Natural killer cell (primary cell): ENCODE measurements at regions not wholly inside any gene's neighbourhood (a gene's known extent, or its start where the extent isn't known, plus 50 kb on each side); places are given as distances from the start of the nearest gene placed in this dataset.
"Not testable (repeated sequence)": the region's sequence is repeated elsewhere in the genome, so short reads cannot be mapped to it uniquely, and the experiment has no call there.

Source experiments
- ATAC-seq, 3 donors: fragments of 150-1000 bp in 2 of 3; fragments of 200-7000 bp in 1 of 3; cut with Tn5 transposase; 1 replicate in 1 of 3; 2 replicates in 2 of 3; pipeline ENCODE4 v1.10.0; 2021; ENCODE audit warnings: mild to moderate bottlenecking in 2 of 3, moderate library complexity in 2 of 3
- DNase-seq, 2 donors: peaks; one replicate each; pipeline versions ENCODE4 v3.0.0 to v3.0.0-alpha.2; 2013 to 2021; ENCODE audit warnings: mixed read lengths in 1 of 2
- H3K27ac ChIP-seq: one replicate; pipeline ENCODE4 v1.5.1; 2013; ENCODE audit warnings: mild to moderate bottlenecking, low read length
- H3K27me3 ChIP-seq: one replicate; pipeline ENCODE4 v1.6.1; 2013; ENCODE audit warnings: low read length; ENCODE audit not compliant: control insufficient read depth, insufficient read depth
- H3K36me3 ChIP-seq: one replicate; pipeline ENCODE4 v1.6.1; 2013; ENCODE audit warnings: low read length; ENCODE audit not compliant: control insufficient read depth, insufficient read depth
- H3K4me1 ChIP-seq: one replicate; pipeline ENCODE4 v1.6.1; 2013; ENCODE audit warnings: low read length; ENCODE audit not compliant: control insufficient read depth, insufficient read depth
- H3K4me3 ChIP-seq: one replicate; pipeline ENCODE4 v1.5.1; 2013; ENCODE audit warnings: low read length
- H3K9me3 ChIP-seq: one replicate; pipeline ENCODE4 v1.6.1; 2013; ENCODE audit warnings: low read length; ENCODE audit not compliant: control insufficient read depth, insufficient read depth
- H3K27ac Mint-ChIP-seq, 2 donors: one replicate each; pipeline ENCODE4 v1.8.0; 2022; ENCODE audit warnings: mild to moderate bottlenecking in 2 of 2, mixed read lengths in 2 of 2, moderate library complexity in 1 of 2
- H3K27me3 Mint-ChIP-seq, 2 donors: one replicate each; pipeline ENCODE4 v1.8.0; 2022; ENCODE audit warnings: low read depth in 2 of 2, mixed read lengths in 2 of 2
- H3K36me3 Mint-ChIP-seq: one replicate; pipeline ENCODE4 v1.8.0; 2022; ENCODE audit warnings: mixed read lengths
- H3K4me1 Mint-ChIP-seq, 2 donors: one replicate each; pipeline ENCODE4 v1.8.0; 2022; ENCODE audit warnings: mixed read lengths in 2 of 2
- H3K4me3 Mint-ChIP-seq: one replicate; pipeline ENCODE4 v1.8.0; 2022; ENCODE audit warnings: mild to moderate bottlenecking, moderate library complexity, mixed read lengths
- H3K9me3 Mint-ChIP-seq, 2 donors: one replicate each; pipeline ENCODE4 v1.8.0; 2022; ENCODE audit warnings: mixed read lengths in 2 of 2
- WGBS: methylation state at CpG from one replicate; pipeline ENCODE4 v1.1.7; 2013; ENCODE audit warnings: missing lambda C conversion rate; ENCODE audit not compliant: insufficient coverage; 5-methylcytosine and 5-hydroxymethylcytosine counted together
- intact Hi-C: fragments of 100-400 bp; cut with micrococcal nuclease; formaldehyde crosslinking; loops from one replicate; pipeline ENCODE4 v1.14.2; 2022
- TF ChIP-seq, protein P1 (sequence below): fragments of 200-600 bp; IDR thresholded peaks from one replicate; pipeline ENCODE4 v1.8.0; 2022; ENCODE audit warnings: antibody characterized with exemption

DNA sequence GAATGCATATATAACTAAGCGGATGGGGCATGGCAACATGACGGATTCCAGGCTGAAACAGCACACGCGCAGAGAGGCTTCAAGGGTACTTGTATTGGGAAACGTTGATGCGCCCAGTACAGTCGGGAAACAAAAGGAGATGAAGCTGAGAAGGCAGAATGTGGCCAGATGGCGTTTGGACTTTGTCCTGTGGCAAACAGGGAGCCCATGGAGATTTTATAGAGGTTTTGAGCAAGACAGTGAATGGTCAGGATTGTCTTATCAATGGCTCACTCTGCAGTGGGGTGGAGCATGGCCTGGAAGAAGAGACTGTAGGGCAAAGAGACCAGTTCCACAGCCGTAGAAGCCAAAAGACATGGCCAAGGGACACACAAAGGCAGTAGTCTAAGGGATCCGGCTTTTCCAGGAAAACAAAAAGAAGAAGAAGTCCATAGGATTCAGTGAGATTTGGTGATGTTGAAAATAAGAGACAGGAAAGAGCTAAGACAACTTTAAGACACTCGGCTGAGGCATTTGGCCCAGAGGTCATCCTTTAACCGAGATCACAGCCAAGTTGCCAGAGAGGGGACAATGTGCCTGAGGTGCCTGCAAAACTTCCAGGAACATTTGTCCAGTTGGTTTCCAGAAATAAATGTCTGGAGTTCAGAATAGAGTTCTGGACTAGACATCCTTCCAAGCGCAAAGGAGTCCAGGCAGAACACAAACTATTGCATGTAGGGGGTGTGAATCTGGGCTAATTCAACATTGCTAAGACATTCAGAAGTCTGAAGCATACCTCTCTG, 123.0 kb upstream of the RREB1 start:
- intact Hi-C loops = no loop called here
- ATAC-seq = no peak
- H3K4me1 ChIP-seq = no peaks in the 10 kb centered on the region
- H3K9me3 ChIP-seq = no peaks in the 10 kb centered on the region
- H3K36me3 ChIP-seq = no peaks in the 10 kb centered on the region
- H3K27me3 ChIP-seq = no peaks in the 10 kb centered on the region
- Mint-ChIP-seq H3K27ac (no peak overlapping the region), H3K27me3 (peaks cover 0 to 8% of the 10 kb centered on the region in 2 donors), H3K4me3 (no peak overlapping the region), H3K36me3 (no peaks in the 10 kb centered on the region), H3K4me1 (no peaks in the 10 kb centered on the region), H3K9me3 (no peaks in the 10 kb centered on the region)
- 89% methylated on average over 13 of the region's 13 CpGs for WGBS
- DNase-seq = no peak
- no peak overlapping the region for H3K4me3 ChIP-seq
- H3K27ac ChIP-seq = no peak overlapping the region
- TF ChIP-seq, protein P1, sequence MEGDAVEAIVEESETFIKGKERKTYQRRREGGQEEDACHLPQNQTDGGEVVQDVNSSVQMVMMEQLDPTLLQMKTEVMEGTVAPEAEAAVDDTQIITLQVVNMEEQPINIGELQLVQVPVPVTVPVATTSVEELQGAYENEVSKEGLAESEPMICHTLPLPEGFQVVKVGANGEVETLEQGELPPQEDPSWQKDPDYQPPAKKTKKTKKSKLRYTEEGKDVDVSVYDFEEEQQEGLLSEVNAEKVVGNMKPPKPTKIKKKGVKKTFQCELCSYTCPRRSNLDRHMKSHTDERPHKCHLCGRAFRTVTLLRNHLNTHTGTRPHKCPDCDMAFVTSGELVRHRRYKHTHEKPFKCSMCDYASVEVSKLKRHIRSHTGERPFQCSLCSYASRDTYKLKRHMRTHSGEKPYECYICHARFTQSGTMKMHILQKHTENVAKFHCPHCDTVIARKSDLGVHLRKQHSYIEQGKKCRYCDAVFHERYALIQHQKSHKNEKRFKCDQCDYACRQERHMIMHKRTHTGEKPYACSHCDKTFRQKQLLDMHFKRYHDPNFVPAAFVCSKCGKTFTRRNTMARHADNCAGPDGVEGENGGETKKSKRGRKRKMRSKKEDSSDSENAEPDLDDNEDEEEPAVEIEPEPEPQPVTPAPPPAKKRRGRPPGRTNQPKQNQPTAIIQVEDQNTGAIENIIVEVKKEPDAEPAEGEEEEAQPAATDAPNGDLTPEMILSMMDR = no peak

DNA sequence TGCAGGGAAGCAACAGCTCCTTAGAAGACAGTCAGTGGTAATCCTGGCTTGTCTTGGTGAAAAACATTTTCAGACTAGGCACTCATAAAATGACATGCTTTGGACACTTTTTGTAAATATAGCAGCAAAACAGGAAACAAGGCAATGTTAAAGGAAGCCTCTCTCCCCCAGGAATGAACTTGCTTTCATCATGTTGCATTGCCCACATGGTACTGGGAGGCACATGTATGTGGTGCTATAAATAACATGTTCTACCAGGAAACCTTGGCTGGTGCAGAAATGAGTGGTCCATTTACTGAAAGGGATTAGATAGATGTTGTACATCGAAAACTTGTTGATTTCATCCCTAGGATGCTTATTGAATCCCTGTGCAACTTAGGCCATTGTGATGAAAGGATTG, 121.4 kb upstream of the RREB1 start:
- no peaks in the 10 kb centered on the region for H3K9me3 Mint-ChIP-seq
- Histone ChIP-seq H3K27ac (no peak overlapping the region), H3K27me3 (no peaks in the 10 kb centered on the region), H3K4me3 (no peak overlapping the region), H3K36me3 (no peaks in the 10 kb centered on the region), H3K4me1 (no peaks in the 10 kb centered on the region), H3K9me3 (no peaks in the 10 kb centered on the region)
- no peak overlapping the region for H3K4me3 Mint-ChIP-seq
- no peak for ATAC-seq
- TF ChIP-seq, protein P1 = no peak
- intact Hi-C loops = no loop called here
- peaks cover 0 to 7% of the 10 kb centered on the region in 2 donors for H3K27me3 Mint-ChIP-seq
- WGBS = 89% methylated on average over 1 of the region's 1 CpG
- H3K36me3 Mint-ChIP-seq = no peaks in the 10 kb centered on the region
- no peak overlapping the region for H3K27ac Mint-ChIP-seq
- DNase-seq = no peak
- no peaks in the 10 kb centered on the region for H3K4me1 Mint-ChIP-seq

DNA sequence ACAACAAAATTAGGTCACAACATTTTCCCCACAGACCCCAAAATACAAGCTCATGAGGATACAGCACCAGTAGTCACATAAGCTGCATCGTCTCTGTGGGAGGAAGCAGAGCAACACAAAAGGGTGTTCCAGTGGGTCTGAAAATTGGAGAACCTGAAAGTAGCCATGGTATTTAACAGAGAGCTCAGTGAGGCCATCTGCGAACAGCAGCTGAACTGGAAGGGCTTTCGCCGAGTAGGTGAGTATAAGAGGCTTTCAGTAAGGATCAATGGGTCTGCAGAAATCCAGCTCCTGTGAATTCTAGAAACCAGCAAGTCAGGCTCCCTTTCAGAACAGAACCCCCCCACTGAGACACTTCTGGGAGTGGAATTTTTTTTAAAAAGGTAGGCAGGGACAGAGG, 120.0 kb upstream of the RREB1 start:
- H3K9me3 ChIP-seq = no peaks in the 10 kb centered on the region
- H3K27me3 Mint-ChIP-seq = no peaks in the 10 kb centered on the region
- no peak for ATAC-seq
- no peak for DNase-seq
- no peak overlapping the region for H3K4me3 ChIP-seq
- 75% methylated on average over 4 of the region's 4 CpGs for WGBS
- no peaks in the 10 kb centered on the region for H3K27me3 ChIP-seq
- no peaks in the 10 kb centered on the region for H3K36me3 Mint-ChIP-seq
- H3K9me3 Mint-ChIP-seq = no peaks in the 10 kb centered on the region
- H3K27ac ChIP-seq = no peak overlapping the region
- H3K4me3 Mint-ChIP-seq = no peak overlapping the region
- no peaks in the 10 kb centered on the region for H3K4me1 Mint-ChIP-seq
- H3K36me3 ChIP-seq = no peaks in the 10 kb centered on the region
- TF ChIP-seq, protein P1 = no peak
- intact Hi-C loops = no loop called here
- no peaks in the 10 kb centered on the region for H3K4me1 ChIP-seq
- no peak overlapping the region for H3K27ac Mint-ChIP-seq

DNA sequence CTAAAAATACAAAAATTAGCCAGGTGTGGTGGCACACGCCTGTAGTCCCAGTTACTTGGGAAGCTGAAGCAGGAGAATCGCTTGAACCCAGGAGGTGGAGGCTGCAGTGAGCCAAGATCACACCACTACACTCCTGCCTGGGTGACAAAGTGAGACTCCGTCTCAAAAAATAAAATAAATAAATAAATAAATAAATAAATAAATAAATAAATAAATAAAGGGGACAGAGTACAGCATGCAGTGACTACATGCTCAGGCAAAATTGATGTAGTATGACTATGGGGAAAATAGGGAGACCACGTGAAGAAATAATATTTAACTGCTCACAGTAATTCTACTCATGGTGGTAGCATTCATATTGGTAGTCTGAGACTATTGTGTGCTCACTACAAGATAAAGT, 117.7 kb upstream of the RREB1 start:
- H3K27me3 Mint-ChIP-seq, H3K4me1 Mint-ChIP-seq, H3K9me3 Mint-ChIP-seq, H3K4me1 ChIP-seq, H3K27ac ChIP-seq, DNase-seq, H3K27me3 ChIP-seq, H3K4me3 ChIP-seq, ATAC-seq, H3K4me3 Mint-ChIP-seq, H3K27ac Mint-ChIP-seq, H3K9me3 ChIP-seq, H3K36me3 Mint-ChIP-seq, intact Hi-C loops, H3K36me3 ChIP-seq: not testable (repeated sequence)
- 100% methylated on average over 3 of the region's 4 CpGs for WGBS
